Peyer's patch (tissue), 4 donors: ENCODE measurements at regions not wholly inside any gene's neighbourhood (a gene's known extent, or its start where the extent isn't known, plus 50 kb on each side); places are given as distances from the start of the nearest gene placed in this dataset.

Experiments used
- DNase-seq, 3 donors: peaks; one replicate each; pipeline ENCODE4 v3.0.0-alpha.2; 2017 to 2019
- H3K27ac ChIP-seq, 4 donors: fragments of 200-600 bp; sonication (generic); one replicate each; pipeline ENCODE4 v1.5.1; 2016 to 2019
- H3K27me3 ChIP-seq, 2 donors: fragments of 200-600 bp; sonication (generic); one replicate each; pipeline ENCODE4 v1.5.1; 2019
- H3K36me3 ChIP-seq, 3 donors: fragments of 200-600 bp; sonication (generic); one replicate each; pipeline ENCODE4 v1.5.1; 2016 to 2019
- H3K4me1 ChIP-seq, 4 donors: fragments of 200-600 bp; sonication (generic); one replicate each; pipeline ENCODE4 v1.5.1; 2016 to 2019
- H3K4me3 ChIP-seq, 4 donors: fragments of 200-600 bp; sonication (generic); 1 replicate in 3 of 4; 2 replicates in 1 of 4; pipeline ENCODE4 v1.5.1; 2016 to 2019; ENCODE audit warnings: mild to moderate bottlenecking in 1 of 4
- H3K9me3 ChIP-seq, 4 donors: fragments of 200-600 bp; sonication (generic); one replicate each; pipeline ENCODE4 v1.5.1; 2016 to 2019; ENCODE audit warnings: mild to moderate bottlenecking in 1 of 4
- CTCF ChIP-seq, 6 experiments: fragments of 450-650 bp in 4 of 6; fragments of 200-600 bp in 2 of 6; sonication (generic) in 1 of 6; IDR thresholded peaks; one replicate each; pipeline ENCODE4 v1.5.1; 2017 to 2019; ENCODE audit warnings: antibody characterized with exemption in 6 of 6, mild to moderate bottlenecking in 3 of 6, moderate library complexity in 1 of 6
- POLR2A ChIP-seq, 2 donors: fragments of 450-650 bp; IDR thresholded peaks; one replicate each; pipeline ENCODE4 v1.5.1; 2017; ENCODE audit warnings: antibody characterized with exemption in 2 of 2, mild to moderate bottlenecking in 2 of 2, moderate library complexity in 2 of 2

GRCh38 chr6:16961577-16961976 lies 140.3 kb upstream of the STMND1 start:
- Histone ChIP-seq H3K27me3 (no peaks in the 10 kb centered on the region), H3K27ac (no peak overlapping the region), H3K4me1 (peaks cover 0 to 5% (median 0%) of the 10 kb centered on the region in 4 donors), H3K36me3 (no peaks in the 10 kb centered on the region), H3K9me3 (no peaks in the 10 kb centered on the region), H3K4me3 (no peak overlapping the region)
- TF ChIP-seq CTCF (IDR thresholded peaks at IDR 0.05): no peak
- TF ChIP-seq POLR2A (IDR thresholded peaks at IDR 0.05): no peak
- DNase-seq: no peak

- DNase-seq: no peak
- H3K27ac ChIP-seq: no peak overlapping the region
- peaks cover 0 to 2% (median 0%) of the 10 kb centered on the region in 4 donors for H3K4me1 ChIP-seq
- TF ChIP-seq POLR2A (IDR thresholded peaks at IDR 0.05): no peak
- no peak for TF ChIP-seq CTCF (IDR thresholded peaks at IDR 0.05)
- no peaks in the 10 kb centered on the region for H3K9me3 ChIP-seq
- H3K27me3 ChIP-seq: no peaks in the 10 kb centered on the region
- H3K36me3 ChIP-seq: no peaks in the 10 kb centered on the region
- H3K4me3 ChIP-seq: no peak overlapping the region
Measured at GRCh38 chr6:16959789-16960188, 142.1 kb upstream of the STMND1 start.

- no peaks in the 10 kb centered on the region for H3K27me3 ChIP-seq
- no peaks in the 10 kb centered on the region for H3K9me3 ChIP-seq
- H3K4me3 ChIP-seq: no peak overlapping the region
- H3K4me1 ChIP-seq: no peaks in the 10 kb centered on the region
- H3K36me3 ChIP-seq: no peaks in the 10 kb centered on the region
- DNase-seq: no peak
- no peak for TF ChIP-seq POLR2A (IDR thresholded peaks at IDR 0.05)
- TF ChIP-seq CTCF (IDR thresholded peaks at IDR 0.05): no peak
- H3K27ac ChIP-seq: no peak overlapping the region
Measured at GRCh38 chr6:16956361-16956760, 145.5 kb upstream of the STMND1 start.

- no peak overlapping the region for H3K27ac ChIP-seq
- no peak for DNase-seq
- no peaks in the 10 kb centered on the region for H3K36me3 ChIP-seq
- TF ChIP-seq POLR2A (IDR thresholded peaks at IDR 0.05) (no peak), CTCF (IDR thresholded peaks at IDR 0.05) (no peak)
- H3K27me3 ChIP-seq: no peaks in the 10 kb centered on the region
- no peaks in the 10 kb centered on the region for H3K9me3 ChIP-seq
- no peak overlapping the region for H3K4me3 ChIP-seq
- H3K4me1 ChIP-seq: no peaks in the 10 kb centered on the region
Measured at GRCh38 chr6:16955899-16956298, 146.0 kb upstream of the STMND1 start.

- no peak for DNase-seq
- no peaks in the 10 kb centered on the region for H3K36me3 ChIP-seq
Measured at GRCh38 chr6:16953905-16954304, 147.9 kb upstream of the STMND1 start.

More at GRCh38 chr6:16953905-16954304, 147.9 kb upstream of the STMND1 start:
- no peaks in the 10 kb centered on the region for H3K4me1 ChIP-seq
- H3K4me3 ChIP-seq: no peak overlapping the region
- no peaks in the 10 kb centered on the region for H3K9me3 ChIP-seq
- no peak overlapping the region for H3K27ac ChIP-seq
- no peaks in the 10 kb centered on the region for H3K27me3 ChIP-seq
- TF ChIP-seq CTCF (IDR thresholded peaks at IDR 0.05) (no peak), POLR2A (IDR thresholded peaks at IDR 0.05) (no peak)
